ENCODE measurements at regions not wholly inside any gene's neighbourhood (a gene's known extent, or its start where the extent isn't known, plus 50 kb on each side); places are given as distances from the start of the nearest gene placed in this dataset.
"Not testable (repeated sequence)": the region's sequence is repeated elsewhere in the genome, so short reads cannot be mapped to it uniquely, and the experiment has no call there.

DNA sequence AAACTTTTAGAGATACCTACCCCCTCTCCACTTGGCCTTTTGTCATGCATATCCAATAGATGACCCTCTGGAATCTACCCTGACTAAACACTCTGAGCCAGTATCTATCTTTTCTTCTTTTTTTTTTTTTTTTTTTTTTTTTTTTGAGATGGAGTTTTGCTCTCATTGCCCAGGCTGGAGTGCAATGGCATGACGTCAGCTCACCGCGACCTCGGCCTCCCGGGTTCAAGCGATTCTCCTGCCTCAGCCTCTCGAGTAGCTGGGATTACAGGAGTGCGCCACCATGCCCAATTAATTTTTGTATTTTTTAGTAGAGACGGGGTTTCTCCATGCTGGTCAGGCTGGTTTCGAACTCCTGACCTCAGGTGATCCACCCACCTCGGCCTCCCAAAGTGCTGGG lies 50.8 kb upstream of the GRIN2B start:
- H3K9me3 Mint-ChIP-seq, H3K36me3 Mint-ChIP-seq, H3K27ac Mint-ChIP-seq, H3K4me3 Mint-ChIP-seq, H3K4me1 Mint-ChIP-seq, H3K27me3 Mint-ChIP-seq: not testable (repeated sequence)

DNA sequence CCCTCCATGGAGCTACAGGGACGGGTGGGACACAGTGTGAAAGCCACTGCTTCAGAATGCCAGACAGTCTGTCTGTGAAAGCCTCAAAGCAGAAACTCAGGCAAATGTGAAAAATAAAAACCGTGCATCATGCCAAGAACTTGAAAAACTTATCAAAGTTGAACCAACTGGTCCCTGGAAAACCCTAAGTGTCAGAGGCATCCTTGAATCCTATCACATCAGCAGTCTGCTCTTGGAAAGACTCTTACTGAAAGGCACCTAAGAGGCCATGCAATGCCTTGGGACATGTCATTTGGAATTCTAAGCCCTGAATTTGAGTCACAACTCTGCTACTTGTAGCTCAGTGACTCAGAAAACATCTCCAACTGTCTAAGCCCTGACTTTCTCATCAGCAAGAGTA lies 62.4 kb upstream of the GRIN2B start:
- Mint-ChIP-seq H3K27ac (no peak overlapping the region), H3K4me1 (no peaks in the 10 kb centered on the region), H3K36me3 (no peaks in the 10 kb centered on the region), H3K9me3 (peaks cover 0 to 5% (median under 1%) of the 10 kb centered on the region in 3 donors), H3K4me3 (no peak overlapping the region), H3K27me3 (peaks cover 14% of the 10 kb centered on the region)

DNA sequence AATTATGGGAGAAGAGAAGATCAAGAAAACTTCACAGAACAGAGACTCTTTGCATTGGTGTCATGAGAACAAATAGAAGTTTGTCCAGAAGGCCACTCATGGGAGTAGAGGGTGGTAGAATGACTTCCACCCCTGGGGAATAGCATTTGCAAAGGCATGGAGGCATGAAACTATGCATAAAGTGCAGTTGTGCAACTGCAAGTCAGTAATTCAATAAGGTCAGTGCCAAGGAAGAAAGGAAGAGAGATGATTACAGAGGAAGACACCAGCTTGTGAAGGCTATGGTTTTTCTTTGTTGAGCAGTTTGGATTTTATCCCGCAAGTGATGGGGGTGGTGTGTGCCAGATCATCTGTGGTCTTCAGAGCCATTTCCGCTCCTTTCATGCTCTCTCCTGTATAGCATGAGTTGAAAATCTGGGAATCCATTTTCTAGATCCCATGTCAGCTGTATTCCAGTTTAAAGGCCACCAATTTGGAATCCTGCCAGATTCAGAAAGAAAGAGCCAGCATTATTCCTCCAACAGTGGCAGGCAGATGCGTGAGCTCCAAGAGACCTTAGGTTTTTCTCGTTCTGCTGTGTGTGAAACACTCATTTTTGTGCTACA lies 67.6 kb upstream of the GRIN2B start:
- H3K27me3 Mint-ChIP-seq, result peaks cover 18% of the 10 kb centered on the region
- no peaks in the 10 kb centered on the region for H3K9me3 Mint-ChIP-seq
- no peaks in the 10 kb centered on the region for H3K36me3 Mint-ChIP-seq
- H3K4me3 Mint-ChIP-seq, result no peak overlapping the region
- no peak overlapping the region for H3K27ac Mint-ChIP-seq
- no peaks in the 10 kb centered on the region for H3K4me1 Mint-ChIP-seq

DNA sequence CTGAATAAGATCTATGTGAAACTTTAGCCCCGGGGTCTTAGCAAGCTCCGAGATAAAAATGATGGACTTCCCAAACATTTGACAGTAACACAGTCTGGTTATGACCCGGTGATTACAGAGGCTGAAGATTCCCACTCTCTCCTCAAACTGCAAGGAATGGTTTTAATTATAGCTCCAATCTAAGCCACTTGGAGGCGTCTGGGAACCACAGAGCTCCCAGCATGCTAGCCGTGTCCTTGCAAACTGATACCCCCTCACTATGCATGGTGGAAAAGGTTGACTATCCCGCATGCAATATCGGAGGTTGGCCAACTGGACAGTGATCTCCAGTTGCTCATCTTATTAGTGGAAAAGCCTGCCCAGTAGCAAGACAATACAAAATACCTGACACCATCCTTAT lies 76.5 kb upstream of the GRIN2B start:
- Mint-ChIP-seq H3K9me3 (no peaks in the 10 kb centered on the region), H3K36me3 (no peaks in the 10 kb centered on the region), H3K4me1 (no peaks in the 10 kb centered on the region), H3K27me3 (no peaks in the 10 kb centered on the region), H3K4me3 (no peak overlapping the region), H3K27ac (no peak overlapping the region)

DNA sequence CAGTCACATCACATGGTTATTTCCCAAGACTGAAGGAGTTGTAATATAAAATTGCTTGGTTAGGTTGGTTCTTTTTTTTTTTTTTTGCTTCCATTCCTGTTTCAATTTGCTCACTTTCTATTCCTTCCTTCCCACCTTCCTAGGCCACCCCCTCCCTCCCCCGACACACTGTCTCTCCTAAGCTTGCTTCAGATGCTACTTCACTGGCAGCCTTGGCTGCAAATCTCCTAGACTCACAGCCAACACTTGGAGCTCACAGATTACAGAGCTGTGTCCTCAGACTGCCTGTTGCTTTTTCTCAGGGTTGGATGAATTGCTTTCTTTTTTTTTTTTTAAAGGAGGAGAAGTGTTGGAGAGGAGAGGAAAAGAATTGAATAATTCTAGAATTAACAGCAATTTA lies 77.3 kb upstream of the GRIN2B start:
- no peaks in the 10 kb centered on the region for H3K27me3 Mint-ChIP-seq
- H3K27ac Mint-ChIP-seq, result peak overlapping the region in 1 of 3 donors; percentile 40
- no peaks in the 10 kb centered on the region for H3K36me3 Mint-ChIP-seq
- H3K4me3 Mint-ChIP-seq, result no peak overlapping the region
- H3K9me3 Mint-ChIP-seq, result no peaks in the 10 kb centered on the region
- no peaks in the 10 kb centered on the region for H3K4me1 Mint-ChIP-seq

DNA sequence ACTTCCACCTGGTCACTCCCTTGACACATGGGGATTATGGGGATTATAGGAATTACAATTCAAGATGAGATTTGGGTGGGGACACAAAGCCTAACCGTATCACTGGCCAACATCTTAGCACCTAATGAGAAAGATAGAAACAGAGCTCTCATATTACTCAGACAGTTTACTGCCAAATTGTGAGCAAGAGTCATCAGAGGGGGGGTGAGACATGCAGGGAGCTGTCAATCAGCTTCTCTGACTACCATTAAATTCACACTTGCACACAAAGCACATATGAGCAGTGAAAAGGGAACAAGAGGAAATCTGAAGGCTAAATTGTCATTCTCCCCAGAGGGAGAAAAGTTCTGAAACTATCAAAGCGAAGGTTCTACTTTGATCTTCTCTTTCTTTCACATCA lies 78.1 kb upstream of the GRIN2B start:
- H3K4me1 Mint-ChIP-seq, result no peaks in the 10 kb centered on the region
- no peaks in the 10 kb centered on the region for H3K9me3 Mint-ChIP-seq
- H3K27me3 Mint-ChIP-seq, result no peaks in the 10 kb centered on the region
- H3K4me3 Mint-ChIP-seq, result no peak overlapping the region
- peaks cover 2% of the 10 kb centered on the region for H3K36me3 Mint-ChIP-seq
- no peak overlapping the region for H3K27ac Mint-ChIP-seq

DNA sequence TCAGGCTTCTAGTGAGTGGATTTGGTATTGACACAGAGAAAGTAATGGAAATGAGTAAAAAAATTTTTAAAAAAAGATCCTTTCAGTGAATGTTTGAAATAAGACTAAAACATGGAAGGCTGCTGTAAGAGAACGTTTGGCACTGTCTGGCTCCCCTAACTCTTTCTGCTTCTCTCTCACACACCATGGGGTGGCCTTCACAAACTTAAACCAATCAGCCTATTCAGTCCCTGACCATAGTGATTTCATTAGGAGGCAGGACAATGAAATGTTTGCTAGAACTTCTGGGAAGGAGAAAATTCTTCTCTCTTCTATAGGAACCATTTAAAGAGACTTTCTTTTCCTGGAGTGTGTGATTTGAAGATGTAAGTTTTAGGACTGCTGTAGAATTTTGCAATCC lies 84.2 kb upstream of the GRIN2B start:
- Mint-ChIP-seq H3K27me3 (no peaks in the 10 kb centered on the region), H3K36me3 (peaks cover 2% of the 10 kb centered on the region), H3K27ac (no peak overlapping the region), H3K9me3 (no peaks in the 10 kb centered on the region), H3K4me1 (peaks cover 3 to 5% (median 4%) of the 10 kb centered on the region in 3 donors), H3K4me3 (no peak overlapping the region)

DNA sequence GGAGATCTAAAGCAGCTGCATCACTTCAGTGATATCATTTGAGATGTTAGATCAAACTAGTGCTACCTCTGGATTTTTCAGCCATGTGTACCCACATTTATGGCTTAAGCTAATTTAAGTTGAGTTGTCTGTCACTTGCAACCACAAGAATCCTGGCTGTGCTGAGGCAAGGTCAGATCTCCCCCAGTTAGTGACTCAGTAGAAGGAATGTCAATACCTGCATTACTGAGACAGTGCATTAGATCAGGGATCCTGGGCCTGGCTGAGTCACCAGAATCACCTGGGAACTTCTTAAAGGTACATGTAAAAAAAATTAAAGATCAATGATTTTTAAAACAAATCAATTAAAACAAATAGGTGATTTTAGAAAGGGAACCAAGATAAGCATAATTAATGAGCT lies 84.6 kb upstream of the GRIN2B start:
- H3K27ac Mint-ChIP-seq, result no peak overlapping the region
- no peak overlapping the region for H3K4me3 Mint-ChIP-seq
- H3K4me1 Mint-ChIP-seq, result peaks cover 3 to 5% (median 4%) of the 10 kb centered on the region in 3 donors
- H3K27me3 Mint-ChIP-seq, result no peaks in the 10 kb centered on the region
- H3K36me3 Mint-ChIP-seq, result peaks cover 2% of the 10 kb centered on the region
- no peaks in the 10 kb centered on the region for H3K9me3 Mint-ChIP-seq

DNA sequence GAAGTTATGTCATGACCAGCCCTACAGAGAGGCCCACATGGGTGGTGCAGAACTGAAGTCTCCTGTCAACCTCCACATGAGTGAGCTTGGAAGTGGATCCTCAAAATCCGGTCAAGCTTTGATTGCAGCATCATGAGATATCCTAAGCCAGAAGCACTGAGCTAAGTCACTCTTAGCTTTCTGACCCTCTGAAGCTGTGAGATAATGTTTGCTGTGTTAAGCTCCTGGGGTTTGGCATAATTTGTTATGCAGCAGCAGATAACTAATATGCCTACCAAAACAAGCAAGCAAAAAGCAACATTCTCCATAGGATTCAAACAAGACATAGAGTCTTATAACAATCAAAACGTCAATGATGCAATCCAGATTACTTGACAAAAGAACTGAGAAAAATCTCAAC lies 87.6 kb upstream of the GRIN2B start:
- H3K4me1 Mint-ChIP-seq, result peaks cover 3 to 5% (median 4%) of the 10 kb centered on the region in 3 donors
- no peaks in the 10 kb centered on the region for H3K9me3 Mint-ChIP-seq
- no peak overlapping the region for H3K4me3 Mint-ChIP-seq
- peaks cover 4% of the 10 kb centered on the region for H3K27me3 Mint-ChIP-seq
- no peak overlapping the region for H3K27ac Mint-ChIP-seq
- H3K36me3 Mint-ChIP-seq, result peaks cover under 1% of the 10 kb centered on the region

DNA sequence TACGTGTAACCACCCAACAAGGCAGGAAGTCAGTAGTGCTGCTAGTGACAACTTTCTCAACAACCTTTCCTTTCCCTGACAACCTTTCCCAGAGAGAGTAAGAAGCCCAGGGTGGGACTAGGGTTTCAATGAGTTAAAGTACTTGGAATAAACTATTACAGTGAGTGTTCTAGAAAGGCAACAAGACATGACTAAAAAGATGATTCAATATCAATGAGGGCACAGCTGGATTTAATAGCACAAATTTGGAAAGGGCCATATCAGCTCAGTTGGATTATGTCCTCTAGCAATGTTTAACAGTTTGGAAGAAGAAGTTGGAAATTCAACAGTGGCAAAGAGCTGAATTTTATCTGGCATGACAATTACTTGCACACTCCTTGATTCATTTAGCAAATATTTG lies 90.4 kb upstream of the GRIN2B start:
- Mint-ChIP-seq H3K36me3 (no peaks in the 10 kb centered on the region), H3K27ac (no peak overlapping the region), H3K9me3 (peaks cover 2 to 4% (median 4%) of the 10 kb centered on the region in 3 donors), H3K27me3 (peaks cover 6% of the 10 kb centered on the region), H3K4me1 (no peaks in the 10 kb centered on the region), H3K4me3 (no peak overlapping the region)

DNA sequence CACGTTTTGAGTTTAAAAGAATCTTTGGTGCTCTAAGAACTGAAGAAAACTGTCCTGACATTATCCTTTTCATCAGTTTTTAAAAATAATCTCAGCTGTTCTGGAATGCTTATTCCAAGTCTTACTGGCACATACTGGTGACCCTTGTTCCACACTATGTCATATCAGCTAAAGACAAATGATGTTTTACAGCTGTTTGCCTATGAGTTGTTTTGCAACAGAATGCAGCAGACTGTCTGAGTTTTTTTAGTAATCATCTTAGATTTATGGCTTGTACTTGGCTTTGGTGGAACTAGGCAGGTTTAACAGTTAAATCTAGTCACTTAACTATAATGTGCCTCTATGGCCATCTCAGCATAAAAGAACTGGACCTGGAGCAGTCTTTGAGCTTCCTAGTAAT lies 91.6 kb upstream of the GRIN2B start:
- H3K27me3 Mint-ChIP-seq, result peaks cover 6% of the 10 kb centered on the region
- peaks cover 6 to 10% (median 10%) of the 10 kb centered on the region in 3 donors for H3K9me3 Mint-ChIP-seq
- H3K4me3 Mint-ChIP-seq, result no peak overlapping the region
- H3K27ac Mint-ChIP-seq, result no peak overlapping the region
- H3K36me3 Mint-ChIP-seq, result no peaks in the 10 kb centered on the region
- no peaks in the 10 kb centered on the region for H3K4me1 Mint-ChIP-seq

DNA sequence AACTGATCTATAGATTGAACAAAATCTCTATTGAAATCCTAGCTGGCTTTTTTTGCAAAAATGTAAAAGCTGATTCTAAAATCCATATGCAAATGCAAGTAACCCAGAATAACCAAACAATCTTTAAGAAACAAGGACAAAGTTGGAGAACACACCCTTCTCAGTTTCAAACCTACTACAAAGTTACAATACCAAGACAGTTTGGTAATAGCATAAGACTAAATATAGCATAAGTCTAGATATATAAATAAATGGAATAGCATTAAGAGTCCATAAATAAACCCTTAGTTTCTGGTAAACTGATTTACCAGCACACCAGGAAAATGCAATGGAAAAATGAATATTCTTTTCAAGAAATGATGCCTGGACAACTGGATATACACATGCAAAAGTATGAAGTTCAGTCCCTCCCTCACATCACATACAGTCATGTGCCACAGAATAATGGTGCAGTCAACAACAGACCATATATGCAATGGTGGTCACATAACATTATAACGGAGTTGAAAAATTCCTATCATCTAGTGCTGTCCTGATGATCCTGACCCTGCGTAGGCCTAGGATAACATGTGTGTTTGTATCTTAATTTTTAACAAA lies 94.5 kb upstream of the GRIN2B start:
- Mint-ChIP-seq H3K36me3 (no peaks in the 10 kb centered on the region), H3K27me3 (peaks cover 6% of the 10 kb centered on the region), H3K4me1 (no peaks in the 10 kb centered on the region), H3K4me3 (no peak overlapping the region), H3K9me3 (peaks cover 6 to 15% (median 11%) of the 10 kb centered on the region in 3 donors), H3K27ac (no peak overlapping the region)

DNA sequence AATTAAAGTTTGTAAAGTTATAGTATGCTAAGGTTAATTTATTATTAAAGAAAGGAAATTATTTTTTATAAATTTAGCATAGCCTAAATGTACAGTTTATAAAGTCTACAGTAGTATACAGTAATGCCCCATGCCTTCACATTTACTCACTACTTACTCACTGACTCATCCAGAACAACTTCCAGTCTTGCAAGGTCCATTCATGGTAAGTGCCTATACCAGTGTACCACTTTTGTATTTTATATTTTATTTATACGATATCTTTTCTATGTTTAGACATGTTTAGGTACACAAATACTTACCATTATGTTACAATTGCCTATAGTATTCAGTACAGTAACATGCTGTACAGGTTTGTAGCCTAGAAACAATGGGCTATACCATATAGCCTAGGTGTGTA lies 95.1 kb upstream of the GRIN2B start:
- H3K36me3 Mint-ChIP-seq, result no peaks in the 10 kb centered on the region
- peaks cover 6% of the 10 kb centered on the region for H3K27me3 Mint-ChIP-seq
- H3K4me1 Mint-ChIP-seq, result no peaks in the 10 kb centered on the region
- H3K4me3 Mint-ChIP-seq, result no peak overlapping the region
- no peak overlapping the region for H3K27ac Mint-ChIP-seq
- peaks cover 6 to 15% (median 11%) of the 10 kb centered on the region in 3 donors for H3K9me3 Mint-ChIP-seq

DNA sequence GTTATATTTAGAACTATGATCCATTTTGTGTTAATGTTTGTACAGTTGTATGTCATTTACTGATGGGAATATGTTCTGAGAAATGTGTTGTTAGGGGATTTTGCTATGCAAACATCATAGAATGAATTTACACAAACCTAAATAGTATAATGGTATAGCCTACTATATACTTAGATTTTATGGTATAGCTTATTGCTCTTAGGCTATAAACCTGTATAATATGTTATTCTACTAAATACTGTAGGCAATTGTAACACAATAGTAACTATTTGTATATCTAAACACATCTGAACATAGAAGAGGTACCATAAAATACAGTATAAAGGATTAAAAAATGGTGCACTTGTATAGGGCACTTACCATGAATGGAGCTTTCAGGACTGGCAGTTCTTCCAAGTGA lies 105.4 kb upstream of the GRIN2B start:
- Mint-ChIP-seq H3K27ac (no peak overlapping the region), H3K4me1 (no peaks in the 10 kb centered on the region), H3K36me3 (peaks cover 1% of the 10 kb centered on the region), H3K27me3 (peaks cover 3% of the 10 kb centered on the region), H3K4me3 (no peak overlapping the region), H3K9me3 (peaks cover 0 to 12% (median 4%) of the 10 kb centered on the region in 3 donors)

DNA sequence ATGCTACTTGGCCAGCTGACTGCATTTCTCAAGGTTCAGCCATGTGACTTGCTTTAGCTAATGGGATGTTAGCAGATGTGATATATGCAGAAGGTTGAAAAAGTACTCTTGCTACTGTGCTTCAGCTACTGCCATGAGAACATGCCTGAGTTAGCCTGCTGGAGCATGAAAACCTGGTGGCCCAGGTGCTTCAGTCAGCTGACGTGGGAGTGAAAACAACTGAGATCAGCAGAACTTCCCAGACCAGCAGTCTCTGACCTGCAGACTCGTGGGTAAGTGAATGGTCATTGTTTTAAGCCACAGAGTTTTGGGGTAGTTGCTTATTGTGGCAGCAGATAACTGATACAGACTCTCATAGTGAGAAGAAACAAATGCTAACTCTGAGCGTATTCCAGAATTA lies 118.6 kb upstream of the GRIN2B start:
- H3K27ac Mint-ChIP-seq, result no peak overlapping the region
- H3K27me3 Mint-ChIP-seq, result peaks cover 4% of the 10 kb centered on the region
- H3K36me3 Mint-ChIP-seq, result no peaks in the 10 kb centered on the region
- H3K4me3 Mint-ChIP-seq, result no peak overlapping the region
- peaks cover 0 to 2% (median 0%) of the 10 kb centered on the region in 3 donors for H3K4me1 Mint-ChIP-seq
- peaks cover 5 to 10% (median 7%) of the 10 kb centered on the region in 3 donors for H3K9me3 Mint-ChIP-seq

DNA sequence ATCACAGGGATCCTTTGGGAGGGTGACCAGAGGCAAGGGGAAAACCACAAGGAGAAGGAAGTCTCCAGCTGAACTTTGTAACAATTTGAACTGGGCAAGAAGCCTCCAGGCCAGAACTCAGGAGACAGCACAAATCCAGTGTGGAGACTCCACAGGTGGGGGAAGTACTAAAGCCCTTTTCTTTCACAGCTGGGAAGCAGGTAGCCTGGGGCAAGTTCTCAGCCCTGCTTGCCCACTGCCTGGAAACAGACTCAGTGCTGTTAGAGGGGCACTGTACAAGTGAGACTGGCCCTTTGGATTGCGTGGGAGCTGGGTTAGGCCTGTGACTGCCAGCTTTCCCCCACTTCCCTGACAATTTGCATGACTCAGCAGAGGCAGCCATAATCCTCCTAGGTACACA lies 120.2 kb upstream of the GRIN2B start:
- not testable (repeated sequence) for H3K4me3 Mint-ChIP-seq, H3K4me1 Mint-ChIP-seq, H3K27ac Mint-ChIP-seq, H3K27me3 Mint-ChIP-seq, H3K36me3 Mint-ChIP-seq
- H3K9me3 Mint-ChIP-seq, result peaks cover 5 to 10% (median 7%) of the 10 kb centered on the region in 3 donors

All from IgD-negative memory B cell (primary cell).